Keratinocyte (primary cell): ENCODE measurements at regions not wholly inside any gene's neighbourhood (a gene's known extent, or its start where the extent isn't known, plus 50 kb on each side); places are given as distances from the start of the nearest gene placed in this dataset.

Source experiments
- DNase-seq: peaks from one replicate; pipeline ENCODE4 v3.0.0-alpha.2; 2011; ENCODE audit warnings: low read depth, missing footprints, low spot score
- FAIRE-seq: peaks from 2 replicates; lab custom pipeline; 2011; peaks lifted over from hg19 to GRCh38; lab: Jason Lieb, UNC
- H2AFZ ChIP-seq: 2 replicates; pipeline ENCODE4 v1.6.0; 2012; ENCODE audit warnings: low read length, control low read depth, inconsistent platforms; ENCODE audit not compliant: control insufficient read depth
- H3K27ac ChIP-seq: 2 replicates; pipeline ENCODE4 v1.5.1; 2011; ENCODE audit warnings: low read length; ENCODE audit not compliant: control insufficient read depth, insufficient read depth
- H3K27me3 ChIP-seq: 3 replicates; pipeline ENCODE4 v1.6.0; 2011; ENCODE audit warnings: low read length; ENCODE audit not compliant: control insufficient read depth, insufficient read depth; ENCODE audit errors: extremely low read depth
- H3K36me3 ChIP-seq, 2 experiments: 2 replicates in 1 of 2; 3 replicates in 1 of 2; pipeline ENCODE4 v1.5.1; 2011; ENCODE audit warnings: low read length in 2 of 2, mild to moderate bottlenecking in 1 of 2; ENCODE audit not compliant: control insufficient read depth in 2 of 2, insufficient read depth in 2 of 2; ENCODE audit errors: extremely low read depth in 1 of 2
- H3K4me1 ChIP-seq: 3 replicates; pipeline ENCODE4 v1.5.1; 2011; ENCODE audit warnings: low read length; ENCODE audit not compliant: control insufficient read depth, insufficient read depth; ENCODE audit errors: extremely low read depth
- H3K4me2 ChIP-seq: 3 replicates; pipeline ENCODE4 v1.6.0; 2011; ENCODE audit warnings: low read depth, low read length; ENCODE audit not compliant: control insufficient read depth, insufficient read depth; ENCODE audit errors: extremely low read depth
- H3K4me3 ChIP-seq, 3 experiments: fragments of 200-600 bp in 1 of 3; sonication (generic) in 1 of 3; 2 replicates in 2 of 3; 3 replicates in 1 of 3; pipeline ENCODE4 v1.5.1; 2011 to 2016; ENCODE audit warnings: low read length in 3 of 3, mild to moderate bottlenecking in 3 of 3, control low read depth in 2 of 3, inconsistent platforms in 1 of 3, low read depth in 1 of 3, mixed read lengths in 1 of 3, mixed run types in 1 of 3, moderate library complexity in 1 of 3; ENCODE audit not compliant: control insufficient read depth in 2 of 3, insufficient read depth in 2 of 3; ENCODE audit errors: extremely low read depth in 1 of 3
- H3K79me2 ChIP-seq: 2 replicates; pipeline ENCODE4 v1.6.0; 2012; ENCODE audit warnings: low read length; ENCODE audit not compliant: control insufficient read depth, insufficient read depth
- H3K9ac ChIP-seq: 3 replicates; pipeline ENCODE4 v1.6.0; 2011; ENCODE audit warnings: low read length; ENCODE audit not compliant: control insufficient read depth, insufficient read depth; ENCODE audit errors: extremely low read depth
- H3K9me1 ChIP-seq: 3 replicates; pipeline ENCODE4 v1.6.0; 2011; ENCODE audit warnings: low read length; ENCODE audit not compliant: control insufficient read depth, insufficient read depth; ENCODE audit errors: extremely low read depth
- H3K9me3 ChIP-seq: 2 replicates; pipeline ENCODE4 v1.5.1; 2012; ENCODE audit warnings: low read depth, low read length; ENCODE audit not compliant: control insufficient read depth
- H4K20me1 ChIP-seq: 3 replicates; pipeline ENCODE4 v1.6.0; 2011; ENCODE audit warnings: low read length; ENCODE audit not compliant: control insufficient read depth, insufficient read depth; ENCODE audit errors: extremely low read depth
- EZH2 ChIP-seq: IDR thresholded peaks from one replicate; pipeline ENCODE4 v1.6.1; 2012; ENCODE audit warnings: inconsistent platforms, mild to moderate bottlenecking, low read length, moderate library complexity
- dilution Hi-C: fragments of 300-500 bp; cut with MboI; formaldehyde crosslinking; loops from one replicate; pipeline ENCODE4 v1.7.0; 2020; ENCODE audit warnings: low sequenced_read_pairs; ENCODE audit not compliant: extremely low pct_ligation_motif_present
- TF ChIP-seq, protein P1 (sequence below), 3 experiments: IDR thresholded peaks in 1 of 3; conservative IDR thresholded peaks in 1 of 3; optimal IDR thresholded peaks in 1 of 3; 2 replicates in 2 of 3; 3 replicates in 1 of 3; pipeline versions ENCODE3 to v1.5.1; 2011; ENCODE audit warnings: low read length in 3 of 3, mild to moderate bottlenecking in 3 of 3, moderate library complexity in 2 of 3, control low read depth in 1 of 3, inconsistent platforms in 1 of 3; ENCODE audit not compliant: insufficient read depth in 2 of 3; ENCODE audit errors: extremely low read depth in 1 of 3

DNA sequence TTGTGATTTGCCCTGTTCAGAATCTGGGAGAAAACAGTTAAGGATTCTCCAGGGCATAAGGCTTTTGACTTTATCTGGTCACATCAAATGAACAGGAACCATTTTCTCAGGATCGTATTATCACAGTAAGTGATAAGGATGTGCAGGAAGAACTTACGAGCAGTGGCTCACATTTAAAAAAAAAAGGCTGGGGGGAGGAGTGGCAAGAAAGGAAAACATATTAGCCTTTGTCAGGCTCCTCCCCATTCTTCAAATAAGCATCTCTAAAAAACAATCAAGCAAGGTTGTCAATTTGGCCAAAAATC lies 234.3 kb upstream of the TMEM161B start:
- no peaks in the 10 kb centered on the region for H4K20me1 ChIP-seq
- no peaks in the 10 kb centered on the region for H3K4me1 ChIP-seq
- H3K27ac ChIP-seq = no peak overlapping the region
- H3K79me2 ChIP-seq = no peaks in the 10 kb centered on the region
- no peak for DNase-seq
- H3K36me3 ChIP-seq = no peaks in the 10 kb centered on the region
- dilution Hi-C loops = no loop called here
- H3K27me3 ChIP-seq = no peaks in the 10 kb centered on the region
- H2AFZ ChIP-seq = no peak overlapping the region
- H3K9me3 ChIP-seq = no peaks in the 10 kb centered on the region
- H3K9me1 ChIP-seq = no peaks in the 10 kb centered on the region
- no peak overlapping the region for H3K4me3 ChIP-seq
- no peak for TF ChIP-seq EZH2
- TF ChIP-seq, protein P1, sequence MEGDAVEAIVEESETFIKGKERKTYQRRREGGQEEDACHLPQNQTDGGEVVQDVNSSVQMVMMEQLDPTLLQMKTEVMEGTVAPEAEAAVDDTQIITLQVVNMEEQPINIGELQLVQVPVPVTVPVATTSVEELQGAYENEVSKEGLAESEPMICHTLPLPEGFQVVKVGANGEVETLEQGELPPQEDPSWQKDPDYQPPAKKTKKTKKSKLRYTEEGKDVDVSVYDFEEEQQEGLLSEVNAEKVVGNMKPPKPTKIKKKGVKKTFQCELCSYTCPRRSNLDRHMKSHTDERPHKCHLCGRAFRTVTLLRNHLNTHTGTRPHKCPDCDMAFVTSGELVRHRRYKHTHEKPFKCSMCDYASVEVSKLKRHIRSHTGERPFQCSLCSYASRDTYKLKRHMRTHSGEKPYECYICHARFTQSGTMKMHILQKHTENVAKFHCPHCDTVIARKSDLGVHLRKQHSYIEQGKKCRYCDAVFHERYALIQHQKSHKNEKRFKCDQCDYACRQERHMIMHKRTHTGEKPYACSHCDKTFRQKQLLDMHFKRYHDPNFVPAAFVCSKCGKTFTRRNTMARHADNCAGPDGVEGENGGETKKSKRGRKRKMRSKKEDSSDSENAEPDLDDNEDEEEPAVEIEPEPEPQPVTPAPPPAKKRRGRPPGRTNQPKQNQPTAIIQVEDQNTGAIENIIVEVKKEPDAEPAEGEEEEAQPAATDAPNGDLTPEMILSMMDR (optimal IDR thresholded peaks at IDR 0.05 in 1 of 3, IDR thresholded peaks at IDR 0.05 in 1 of 3, conservative IDR thresholded peaks at IDR 0.05 in 1 of 3; ENCODE audit: extremely low read depth in 1 of 3, insufficient read depth in 2 of 3, low read length in 3 of 3) = no peak
- no peak overlapping the region for H3K4me2 ChIP-seq
- H3K9ac ChIP-seq = no peak overlapping the region
- FAIRE-seq = no peak

- no peaks in the 10 kb centered on the region for H4K20me1 ChIP-seq
- no peaks in the 10 kb centered on the region for H3K79me2 ChIP-seq
- DNase-seq = no peak
- TF ChIP-seq, protein P1 (optimal IDR thresholded peaks at IDR 0.05 in 1 of 3, IDR thresholded peaks at IDR 0.05 in 1 of 3, conservative IDR thresholded peaks at IDR 0.05 in 1 of 3; ENCODE audit: extremely low read depth in 1 of 3, insufficient read depth in 2 of 3, low read length in 3 of 3) = no peak
- TF ChIP-seq EZH2 = no peak
- no peak overlapping the region for H3K4me2 ChIP-seq
- no peaks in the 10 kb centered on the region for H3K9me3 ChIP-seq
- FAIRE-seq = no peak
- no peak overlapping the region for H2AFZ ChIP-seq
- H3K27ac ChIP-seq = no peak overlapping the region
- no peaks in the 10 kb centered on the region for H3K36me3 ChIP-seq
- no peaks in the 10 kb centered on the region for H3K4me1 ChIP-seq
- dilution Hi-C loops = no loop called here
- no peaks in the 10 kb centered on the region for H3K9me1 ChIP-seq
- no peak overlapping the region for H3K4me3 ChIP-seq
- no peak overlapping the region for H3K9ac ChIP-seq
- H3K27me3 ChIP-seq = no peaks in the 10 kb centered on the region
Measured at GRCh38 chr5:88502179-88503040, 233.8 kb upstream of the TMEM161B start.
